ENCODE measurements at regions not wholly inside any gene's neighbourhood (a gene's known extent, or its start where the extent isn't known, plus 50 kb on each side); places are given as distances from the start of the nearest gene placed in this dataset.

DNA sequence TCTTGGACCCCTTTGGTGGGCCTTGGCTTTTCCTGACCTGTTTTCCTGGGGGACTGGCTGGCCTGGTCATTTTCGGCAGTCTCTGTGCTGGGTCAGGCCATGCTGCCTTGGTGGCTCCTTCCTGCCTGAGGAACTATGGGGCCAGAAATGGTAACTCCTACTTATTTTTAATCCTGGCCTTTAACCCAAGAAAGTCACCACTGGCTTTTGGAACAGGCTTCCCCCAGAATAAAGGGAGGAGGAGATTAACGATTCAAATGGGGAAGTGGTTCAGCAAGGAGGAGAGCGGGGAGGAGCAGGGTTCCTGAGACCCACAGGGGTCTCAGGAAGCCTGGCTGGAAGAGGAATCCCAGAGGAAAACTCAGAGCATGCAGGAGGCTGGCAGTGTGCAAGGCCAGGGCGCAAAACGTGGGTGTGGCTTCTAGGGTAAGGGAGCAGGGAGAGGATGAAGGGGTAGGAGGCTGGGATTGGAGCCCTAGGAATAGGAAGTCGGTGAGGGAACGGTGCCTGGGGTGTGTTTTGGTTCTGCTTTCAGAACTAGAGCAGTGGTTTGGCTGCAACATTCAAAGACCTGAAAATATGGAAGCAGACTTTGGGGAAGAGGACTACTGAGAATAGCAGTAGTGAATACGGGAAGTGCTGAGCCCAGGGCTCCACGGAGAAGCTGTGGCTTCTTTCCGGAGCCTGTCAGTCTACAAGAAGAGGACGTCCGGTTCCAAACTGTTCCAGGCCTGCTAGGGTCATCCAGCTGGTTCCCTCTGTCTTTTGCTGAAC, 271.1 kb upstream of the KLF4 start:
- TF ChIP-seq, protein P1, sequence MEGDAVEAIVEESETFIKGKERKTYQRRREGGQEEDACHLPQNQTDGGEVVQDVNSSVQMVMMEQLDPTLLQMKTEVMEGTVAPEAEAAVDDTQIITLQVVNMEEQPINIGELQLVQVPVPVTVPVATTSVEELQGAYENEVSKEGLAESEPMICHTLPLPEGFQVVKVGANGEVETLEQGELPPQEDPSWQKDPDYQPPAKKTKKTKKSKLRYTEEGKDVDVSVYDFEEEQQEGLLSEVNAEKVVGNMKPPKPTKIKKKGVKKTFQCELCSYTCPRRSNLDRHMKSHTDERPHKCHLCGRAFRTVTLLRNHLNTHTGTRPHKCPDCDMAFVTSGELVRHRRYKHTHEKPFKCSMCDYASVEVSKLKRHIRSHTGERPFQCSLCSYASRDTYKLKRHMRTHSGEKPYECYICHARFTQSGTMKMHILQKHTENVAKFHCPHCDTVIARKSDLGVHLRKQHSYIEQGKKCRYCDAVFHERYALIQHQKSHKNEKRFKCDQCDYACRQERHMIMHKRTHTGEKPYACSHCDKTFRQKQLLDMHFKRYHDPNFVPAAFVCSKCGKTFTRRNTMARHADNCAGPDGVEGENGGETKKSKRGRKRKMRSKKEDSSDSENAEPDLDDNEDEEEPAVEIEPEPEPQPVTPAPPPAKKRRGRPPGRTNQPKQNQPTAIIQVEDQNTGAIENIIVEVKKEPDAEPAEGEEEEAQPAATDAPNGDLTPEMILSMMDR (IDR thresholded peaks at IDR 0.05; ENCODE audit: insufficient read depth, low read length, missing control alignments), result no peak
- H3K4me3 ChIP-seq (ENCODE audit: low read depth, low read length), result no peak overlapping the region
- DNase-seq (ENCODE audit: low read depth, low spot score), result no peak
- CTCF ChIA-PET, result no interaction called here
- POLR2A ChIA-PET, result no interaction called here

DNA sequence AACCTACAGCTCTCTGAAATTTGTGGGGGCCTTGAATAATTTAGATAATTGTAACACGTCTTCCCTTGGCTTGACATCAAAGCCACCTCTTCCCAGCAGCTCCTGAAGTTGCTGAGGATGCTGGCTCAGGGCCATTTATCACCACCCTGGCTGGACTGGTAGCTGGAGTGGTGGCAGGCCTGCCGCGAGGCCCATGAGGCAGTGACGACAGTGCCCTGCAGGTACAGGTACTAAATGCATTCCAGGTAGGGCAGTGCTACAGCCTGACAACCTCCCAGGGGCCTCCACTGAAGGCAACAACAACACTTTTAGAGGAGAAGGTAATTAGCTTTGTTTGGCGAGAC, 270.2 kb upstream of the KLF4 start:
- DNase-seq (ENCODE audit: low read depth, low spot score), result no peak
- CTCF ChIA-PET, result no interaction called here
- POLR2A ChIA-PET, result no interaction called here
- no peak overlapping the region for H3K4me3 ChIP-seq (ENCODE audit: low read depth, low read length)
- TF ChIP-seq, protein P1 (IDR thresholded peaks at IDR 0.05; ENCODE audit: insufficient read depth, low read length, missing control alignments), result no peak

DNA sequence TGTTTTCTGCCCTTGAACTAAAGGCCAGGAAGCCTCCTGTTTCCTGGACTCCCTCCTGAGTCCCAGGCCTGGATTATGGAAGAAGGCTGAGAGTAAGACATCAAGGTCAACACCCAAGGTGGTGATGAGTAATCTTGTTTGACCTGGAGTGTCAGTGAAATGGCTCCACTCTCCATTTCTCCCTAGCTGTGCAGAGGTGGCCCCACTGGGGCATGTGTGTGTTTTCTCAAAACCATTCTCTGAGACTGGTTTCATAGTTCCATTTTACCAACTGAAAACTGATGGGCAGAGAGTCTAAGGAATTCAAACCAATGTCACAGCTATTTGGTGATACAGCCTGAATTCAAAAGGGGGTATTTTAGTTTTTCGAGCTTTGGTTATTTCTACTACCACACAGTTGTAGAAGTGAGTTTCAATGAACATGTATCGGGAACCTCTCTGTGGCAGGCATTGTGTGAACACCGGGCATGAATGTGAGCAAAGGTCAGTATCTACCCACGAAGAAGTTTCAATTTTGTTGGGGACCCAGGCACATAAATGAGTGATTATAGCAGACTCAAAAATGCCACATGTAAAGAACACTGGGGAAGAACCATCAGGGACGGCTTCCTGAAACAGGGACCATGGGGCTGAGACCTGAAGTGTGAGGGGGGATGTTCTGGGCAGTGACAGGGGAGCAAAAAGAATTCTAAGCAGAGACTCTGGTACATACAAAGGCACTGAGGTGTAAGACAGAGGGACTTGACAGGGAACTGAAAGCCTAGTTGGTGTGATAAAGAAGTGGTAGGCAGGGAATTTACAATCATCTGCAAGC, 269.6 kb upstream of the KLF4 start:
- DNase-seq (ENCODE audit: low read depth, low spot score), result no peak
- TF ChIP-seq, protein P1 (IDR thresholded peaks at IDR 0.05; ENCODE audit: insufficient read depth, low read length, missing control alignments), result no peak
- no peak overlapping the region for H3K4me3 ChIP-seq (ENCODE audit: low read depth, low read length)
- POLR2A ChIA-PET, result no interaction called here
- CTCF ChIA-PET, result no interaction called here

DNA sequence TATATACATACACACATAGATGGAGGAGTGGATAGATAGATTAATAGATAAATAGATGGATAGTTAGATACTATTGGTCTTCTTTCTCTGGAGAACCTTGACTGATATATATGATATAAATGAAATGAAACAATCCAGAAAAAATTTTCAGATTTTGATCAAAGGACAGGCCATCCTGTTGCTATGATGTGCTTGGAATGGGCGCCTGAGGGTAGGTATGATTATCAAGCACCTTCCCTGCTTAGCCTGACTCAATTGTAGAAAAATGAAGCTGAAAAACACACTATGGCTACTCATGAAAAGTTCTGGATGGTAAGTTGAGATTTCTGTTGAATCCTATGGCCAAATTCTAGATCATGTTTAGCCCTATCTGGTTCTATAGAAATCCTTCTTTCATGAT, 266.5 kb upstream of the KLF4 start:
- POLR2A ChIA-PET, result no interaction called here
- H3K4me3 ChIP-seq (ENCODE audit: low read depth, low read length), result no peak overlapping the region
- CTCF ChIA-PET, result no interaction called here
- DNase-seq (ENCODE audit: low read depth, low spot score), result no peak
- TF ChIP-seq, protein P1 (IDR thresholded peaks at IDR 0.05; ENCODE audit: insufficient read depth, low read length, missing control alignments), result no peak

DNA sequence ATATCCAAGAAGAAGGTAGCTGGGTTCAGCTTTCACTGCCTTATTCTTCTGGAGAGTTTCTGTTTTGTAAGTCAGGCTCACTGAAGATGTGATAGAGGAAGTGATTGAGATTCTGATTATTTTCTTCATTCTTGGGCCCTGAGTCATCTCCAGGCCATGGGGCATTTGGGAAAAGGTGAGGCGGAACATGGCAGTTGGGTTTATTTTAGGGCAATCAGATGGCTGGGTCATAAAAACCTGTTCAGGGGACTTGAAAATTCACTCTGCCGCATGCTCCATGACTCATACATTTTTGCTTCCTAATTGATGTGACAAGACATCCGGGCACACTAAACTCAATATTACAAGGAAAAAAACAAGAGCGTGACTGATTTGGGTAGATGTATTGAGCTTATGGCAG, 265.7 kb upstream of the KLF4 start:
- peak; percentile 45 for DNase-seq (ENCODE audit: low read depth, low spot score)
- ChIA-PET POLR2A (no interaction called here), CTCF (no interaction called here)
- TF ChIP-seq, protein P1 (IDR thresholded peaks at IDR 0.05; ENCODE audit: insufficient read depth, low read length, missing control alignments), result no peak
- H3K4me3 ChIP-seq (ENCODE audit: low read depth, low read length), result no peak overlapping the region

DNA sequence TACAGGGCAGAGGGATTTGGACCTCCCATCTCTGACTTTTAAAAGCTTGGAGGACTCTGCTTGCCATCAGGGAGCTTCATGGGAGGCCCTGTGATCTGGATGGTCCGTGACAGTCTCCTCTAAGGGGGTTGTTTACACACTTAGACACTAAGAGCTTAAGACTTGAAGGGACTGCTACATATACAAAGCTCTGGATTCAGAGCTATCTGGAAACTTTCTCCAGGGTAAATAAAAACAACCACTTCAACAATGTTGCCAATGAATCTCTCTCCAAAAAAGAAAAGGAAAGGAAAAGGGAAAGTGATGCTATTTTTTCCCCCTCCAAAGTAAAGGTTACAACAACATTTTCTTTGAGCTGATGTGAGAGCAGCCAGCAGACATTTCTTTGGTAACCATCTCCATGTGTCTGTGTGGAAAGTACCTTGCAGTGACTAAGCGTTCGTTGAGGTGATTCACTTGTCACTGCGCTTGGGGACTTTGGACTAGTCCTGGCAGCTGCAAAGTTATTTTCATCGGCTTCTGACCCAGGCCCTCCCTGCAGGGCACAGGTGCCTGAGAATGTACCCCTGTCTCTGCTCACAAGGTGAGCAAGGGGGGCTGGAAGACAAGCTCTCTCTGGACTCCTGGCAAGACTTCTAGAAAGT, 262.1 kb upstream of the KLF4 start:
- H3K4me3 ChIP-seq (ENCODE audit: low read depth, low read length), result no peak overlapping the region
- TF ChIP-seq, protein P1 (IDR thresholded peaks at IDR 0.05; ENCODE audit: insufficient read depth, low read length, missing control alignments), result no peak
- DNase-seq (ENCODE audit: low read depth, low spot score), result peak; percentile 56
- POLR2A ChIA-PET, result interaction anchor here (0.8 to 1.4 kb wide), 4 partner anchors 18 to 302 kb away, joined by 3 to 5 read pairs (median 4); partner anchors contain the start of gene KLF4
- CTCF ChIA-PET, result interaction anchor here (0.9 to 1.9 kb wide), 5 partner anchors 9 to 520 kb away, joined by 3 to 6 read pairs (median 3); no protein-coding TSS in a partner anchor
